A549 (cell line): ENCODE measurements at regions not wholly inside any gene's neighbourhood (a gene's known extent, or its start where the extent isn't known, plus 50 kb on each side); places are given as distances from the start of the nearest gene placed in this dataset.
"Not testable (repeated sequence)": the region's sequence is repeated elsewhere in the genome, so short reads cannot be mapped to it uniquely, and the experiment has no call there.

Experiments
- ATAC-seq, 2 experiments: fragments of 200-7000 bp in 1 of 2; fragments of >200 bp in 1 of 2; cut with Nextera tagmentation in 1 of 2; cut with Tn5 transposase in 1 of 2; 3 replicates each; pipeline versions ENCODE4 v1.8.0 to v1.9.1; 2018 to 2020; ENCODE audit warnings: mild to moderate bottlenecking in 1 of 2, moderate library complexity in 1 of 2
- CTCF ChIA-PET: fragments of 300-600 bp; sonication (Branson Sonifier 250); formaldehyde crosslinking; extraction: SDS; loops from one replicate; lab custom pipeline; 2021; ENCODE audit warnings: antibody characterized with exemption, inconsistent platforms; lab: Yijun Ruan, JAX
- POLR2A ChIA-PET: fragments of 350-600 bp; formaldehyde crosslinking; extraction: SDS; loops from one replicate; lab custom pipeline; 2021; ENCODE audit warnings: antibody characterized with exemption, inconsistent platforms; lab: Yijun Ruan, JAX
- DNase-seq, 2 experiments: peaks; one replicate each; pipeline versions ENCODE4 v3.0.0 to v3.0.0-alpha.2; 2011 to 2016; ENCODE audit warnings: low read depth in 1 of 2, low spot score in 1 of 2
- FAIRE-seq: peaks from 2 replicates; lab custom pipeline; 2011; peaks lifted over from hg19 to GRCh38; lab: Jason Lieb, UNC
- H3K27ac ChIP-seq, 2 experiments: fragments of >200 bp; sonication (Bioruptor Twin); formaldehyde crosslinking; 3 replicates each; pipeline ENCODE4 v1.5.1; 2016 to 2017
- H3K4me1 ChIP-seq: fragments of >200 bp; sonication (Bioruptor Twin); formaldehyde crosslinking; 3 replicates; pipeline ENCODE4 v1.6.1; 2016
- H3K4me2 ChIP-seq: fragments of >200 bp; sonication (Bioruptor Twin); formaldehyde crosslinking; 3 replicates; pipeline ENCODE4 v1.6.1; 2016
- H3K4me3 ChIP-seq: fragments of >200 bp; sonication (Bioruptor Twin); formaldehyde crosslinking; 3 replicates; pipeline ENCODE4 v1.5.1; 2016
- H3K9me3 ChIP-seq: fragments of >200 bp; sonication (Bioruptor Twin); formaldehyde crosslinking; 3 replicates; pipeline ENCODE4 v1.6.1; 2016
- BHLHE40 ChIP-seq: IDR thresholded peaks from 2 replicates; pipeline ENCODE4 v1.6.1; 2012; ENCODE audit warnings: low read depth, low read length, inconsistent platforms
- CBX2 ChIP-seq: fragments of 200-600 bp; sonication (generic); IDR thresholded peaks from 2 replicates; pipeline ENCODE4 v1.6.1; 2016; ENCODE audit warnings: low read depth, mild to moderate bottlenecking, borderline replicate concordance
- CHD4 ChIP-seq: fragments of 200-600 bp; sonication (generic); IDR thresholded peaks from 2 replicates; pipeline ENCODE4 v1.6.1; 2016; ENCODE audit warnings: antibody characterized with exemption, mild to moderate bottlenecking, borderline replicate concordance
- CTCF ChIP-seq: fragments of >200 bp; sonication (Bioruptor Twin); formaldehyde crosslinking; IDR thresholded peaks from 3 replicates; pipeline ENCODE4 v1.5.1; 2016
- FOXS1 ChIP-seq: fragments of 250-450 bp; sonication (Bioruptor Pico); IDR thresholded peaks from 2 replicates; pipeline ENCODE4 v1.5.0; 2020; ENCODE audit warnings: mild to moderate bottlenecking, moderate library complexity
- GATA3 ChIP-seq: IDR thresholded peaks from 2 replicates; pipeline ENCODE4 v1.6.1; 2012; ENCODE audit warnings: borderline replicate concordance
- HOXB5 ChIP-seq: fragments of 250-450 bp; sonication (Bioruptor Pico); IDR thresholded peaks from 2 replicates; pipeline ENCODE4 v1.5.0; 2020; ENCODE audit warnings: mild to moderate bottlenecking, moderate library complexity
- MAFK ChIP-seq: fragments of 450-650 bp; IDR thresholded peaks from 2 replicates; pipeline ENCODE4 v1.6.1; 2014; ENCODE audit not compliant: partially characterized antibody
- MAZ ChIP-seq: fragments of 150-350 bp; IDR thresholded peaks from 2 replicates; pipeline ENCODE4 v1.6.1; 2014; ENCODE audit warnings: antibody characterized with exemption, low read depth, low read length, borderline replicate concordance
- NFE2L2 ChIP-seq: fragments of 150-350 bp; conservative IDR thresholded peaks from 2 replicates; pipeline ENCODE4 v1.6.1; 2014; ENCODE audit warnings: low read length
- NR3C1 ChIP-seq: fragments of >200 bp; sonication (Bioruptor Twin); formaldehyde crosslinking; IDR thresholded peaks from 3 replicates; pipeline ENCODE4 v1.6.1; 2017
- RAD21 ChIP-seq, 2 experiments: fragments of >200 bp in 1 of 2; sonication (Bioruptor Twin) in 1 of 2; formaldehyde crosslinking in 1 of 2; IDR thresholded peaks in 1 of 2; conservative IDR thresholded peaks in 1 of 2; 2 replicates in 1 of 2; 3 replicates in 1 of 2; pipeline ENCODE4 v1.6.1; 2012 to 2018; ENCODE audit warnings: inconsistent platforms in 1 of 2
- RARB ChIP-seq: fragments of 250-450 bp; sonication (Bioruptor Pico); IDR thresholded peaks from 2 replicates; pipeline ENCODE4 v1.8.0; 2021; ENCODE audit warnings: mild to moderate bottlenecking, moderate library complexity
- RCOR1 ChIP-seq: fragments of 150-350 bp; IDR thresholded peaks from 2 replicates; pipeline ENCODE4 v1.6.1; 2014; ENCODE audit warnings: antibody characterized with exemption, low read length, low read depth
- RNF2 ChIP-seq: fragments of 200-600 bp; sonication (generic); IDR thresholded peaks from 2 replicates; pipeline ENCODE4 v1.6.1; 2016; ENCODE audit warnings: low read depth, mild to moderate bottlenecking, antibody characterized with exemption, moderate library complexity, borderline replicate concordance
- ZNF302 ChIP-seq: fragments of 250-450 bp; sonication (Bioruptor Pico); IDR thresholded peaks from 2 replicates; pipeline ENCODE4 v1.9.0; 2021; ENCODE audit warnings: inconsistent platforms, mild to moderate bottlenecking, moderate library complexity
- WGBS: methylation state at CpG from one replicate; pipeline ENCODE4 v1.1.6; 2017; ENCODE audit errors: missing lambda C conversion rate; 5-methylcytosine and 5-hydroxymethylcytosine counted together
- TF ChIP-seq, protein P1 (sequence below): fragments of 450-650 bp; IDR thresholded peaks from 2 replicates; pipeline ENCODE4 v1.6.1; 2014; ENCODE audit warnings: antibody characterized with exemption
- TF ChIP-seq, protein P2 (sequence below): fragments of 250-450 bp; sonication (Bioruptor Pico); IDR thresholded peaks from 2 replicates; pipeline ENCODE4 v1.5.0; 2020; ENCODE audit warnings: low read depth, mild to moderate bottlenecking, moderate library complexity
- TF ChIP-seq, protein P3 (sequence below): fragments of 250-450 bp; sonication (Bioruptor Pico); IDR thresholded peaks from 2 replicates; pipeline ENCODE4 v1.5.0; 2021; ENCODE audit warnings: mild to moderate bottlenecking, moderate library complexity, borderline replicate concordance
- TF ChIP-seq, protein P4 (sequence below): IDR thresholded peaks from 2 replicates; pipeline ENCODE4 v1.6.1; 2012
- TF ChIP-seq, protein P5 (sequence below): IDR thresholded peaks from 2 replicates; pipeline ENCODE4 v1.6.1; 2012; ENCODE audit warnings: low read depth, borderline replicate concordance

DNA sequence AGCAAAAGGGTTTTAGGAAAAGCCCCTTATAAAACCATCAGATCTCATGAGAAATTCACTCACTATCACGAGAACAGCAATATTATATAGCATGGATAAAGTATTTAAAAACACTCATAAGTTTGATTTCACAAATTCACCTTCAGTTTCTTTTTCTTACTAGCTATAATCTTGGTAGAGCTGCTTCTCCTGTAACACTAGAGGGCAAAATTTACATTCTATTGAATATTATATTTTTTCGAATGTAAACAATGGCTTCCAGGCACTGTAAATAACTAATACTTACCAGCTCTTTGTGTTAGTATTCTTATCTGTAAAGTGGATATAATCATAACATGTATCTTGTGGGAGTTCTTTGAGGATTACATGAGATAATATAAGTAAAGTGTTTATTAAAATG lies 259.6 kb downstream of the CCER1 start:
- no peak; a peak in 1 of 6 replicates for ATAC-seq
- Histone ChIP-seq H3K4me3 (no peak overlapping the region), H3K27ac (no peak overlapping the region), H3K9me3 (no peaks in the 10 kb centered on the region), H3K4me2 (no peak overlapping the region), H3K4me1 (no peaks in the 10 kb centered on the region)
- POLR2A ChIA-PET, result no interaction called here
- no peak for FAIRE-seq
- CTCF ChIA-PET, result no interaction called here
- TF ChIP-seq RAD21 (conservative IDR thresholded peaks at IDR 0.05 in 1 of 2, IDR thresholded peaks at IDR 0.05 in 1 of 2), result 0 out of 5 replicates have a peak, but pooled peaks of 1 of the 2 experiments have one; percentile 8
- TF ChIP-seq, protein P1, sequence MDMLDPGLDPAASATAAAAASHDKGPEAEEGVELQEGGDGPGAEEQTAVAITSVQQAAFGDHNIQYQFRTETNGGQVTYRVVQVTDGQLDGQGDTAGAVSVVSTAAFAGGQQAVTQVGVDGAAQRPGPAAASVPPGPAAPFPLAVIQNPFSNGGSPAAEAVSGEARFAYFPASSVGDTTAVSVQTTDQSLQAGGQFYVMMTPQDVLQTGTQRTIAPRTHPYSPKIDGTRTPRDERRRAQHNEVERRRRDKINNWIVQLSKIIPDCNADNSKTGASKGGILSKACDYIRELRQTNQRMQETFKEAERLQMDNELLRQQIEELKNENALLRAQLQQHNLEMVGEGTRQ, result no peak
- DNase-seq, result no peak
- WGBS, result 34% methylated on average over 2 of the region's 2 CpGs

DNA sequence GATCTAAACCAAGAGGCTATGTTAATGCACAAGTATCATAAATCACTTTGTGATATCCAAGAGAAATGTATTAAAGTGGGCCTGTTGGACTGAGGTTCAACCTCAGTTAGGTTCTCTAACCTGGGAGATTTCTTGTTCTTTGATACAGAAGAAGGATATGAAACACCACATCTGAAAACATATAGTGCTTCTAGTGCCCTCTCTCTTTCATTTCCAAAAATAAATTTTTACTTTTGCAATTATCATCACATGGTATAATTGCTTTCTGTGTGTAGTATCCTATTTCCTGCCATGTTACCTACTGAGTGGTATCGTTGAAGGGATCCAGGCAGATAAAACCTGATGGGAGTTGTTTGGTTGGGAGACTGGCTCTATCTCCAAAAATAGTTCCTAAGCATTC lies 264.9 kb downstream of the CCER1 start:
- WGBS, result 71% methylated on average over 1 of the region's 1 CpG
- H3K4me3 ChIP-seq, result no peak overlapping the region
- TF ChIP-seq RARB (CRISPR knock-in tag) (no peak), MAZ (no peak), ZNF302 (CRISPR knock-in tag) (no peak), NR3C1 (no peak), NFE2L2 (no peak), BHLHE40 (no peak), CBX2 (no peak), RCOR1 (no peak), GATA3 (no peak), FOXS1 (CRISPR knock-in tag) (no peak), HOXB5 (CRISPR knock-in tag) (no peak), MAFK (no peak), RNF2 (no peak), CHD4 (no peak), CTCF (no peak)
- TF ChIP-seq, protein P2, sequence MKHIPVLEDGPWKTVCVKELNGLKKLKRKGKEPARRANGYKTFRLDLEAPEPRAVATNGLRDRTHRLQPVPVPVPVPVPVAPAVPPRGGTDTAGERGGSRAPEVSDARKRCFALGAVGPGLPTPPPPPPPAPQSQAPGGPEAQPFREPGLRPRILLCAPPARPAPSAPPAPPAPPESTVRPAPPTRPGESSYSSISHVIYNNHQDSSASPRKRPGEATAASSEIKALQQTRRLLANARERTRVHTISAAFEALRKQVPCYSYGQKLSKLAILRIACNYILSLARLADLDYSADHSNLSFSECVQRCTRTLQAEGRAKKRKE (CRISPR knock-in tag), result no peak
- TF ChIP-seq, protein P3, sequence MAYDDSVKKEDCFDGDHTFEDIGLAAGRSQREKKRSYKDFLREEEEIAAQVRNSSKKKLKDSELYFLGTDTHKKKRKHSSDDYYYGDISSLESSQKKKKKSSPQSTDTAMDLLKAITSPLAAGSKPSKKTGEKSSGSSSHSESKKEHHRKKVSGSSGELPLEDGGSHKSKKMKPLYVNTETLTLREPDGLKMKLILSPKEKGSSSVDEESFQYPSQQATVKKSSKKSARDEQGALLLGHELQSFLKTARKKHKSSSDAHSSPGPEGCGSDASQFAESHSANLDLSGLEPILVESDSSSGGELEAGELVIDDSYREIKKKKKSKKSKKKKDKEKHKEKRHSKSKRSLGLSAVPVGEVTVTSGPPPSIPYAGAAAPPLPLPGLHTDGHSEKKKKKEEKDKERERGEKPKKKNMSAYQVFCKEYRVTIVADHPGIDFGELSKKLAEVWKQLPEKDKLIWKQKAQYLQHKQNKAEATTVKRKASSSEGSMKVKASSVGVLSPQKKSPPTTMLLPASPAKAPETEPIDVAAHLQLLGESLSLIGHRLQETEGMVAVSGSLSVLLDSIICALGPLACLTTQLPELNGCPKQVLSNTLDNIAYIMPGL, result no peak
- TF ChIP-seq, protein P4, sequence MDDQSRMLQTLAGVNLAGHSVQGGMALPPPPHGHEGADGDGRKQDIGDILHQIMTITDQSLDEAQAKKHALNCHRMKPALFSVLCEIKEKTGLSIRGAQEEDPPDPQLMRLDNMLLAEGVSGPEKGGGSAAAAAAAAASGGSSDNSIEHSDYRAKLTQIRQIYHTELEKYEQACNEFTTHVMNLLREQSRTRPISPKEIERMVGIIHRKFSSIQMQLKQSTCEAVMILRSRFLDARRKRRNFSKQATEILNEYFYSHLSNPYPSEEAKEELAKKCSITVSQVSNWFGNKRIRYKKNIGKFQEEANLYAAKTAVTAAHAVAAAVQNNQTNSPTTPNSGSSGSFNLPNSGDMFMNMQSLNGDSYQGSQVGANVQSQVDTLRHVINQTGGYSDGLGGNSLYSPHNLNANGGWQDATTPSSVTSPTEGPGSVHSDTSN, result no peak
- TF ChIP-seq, protein P5, sequence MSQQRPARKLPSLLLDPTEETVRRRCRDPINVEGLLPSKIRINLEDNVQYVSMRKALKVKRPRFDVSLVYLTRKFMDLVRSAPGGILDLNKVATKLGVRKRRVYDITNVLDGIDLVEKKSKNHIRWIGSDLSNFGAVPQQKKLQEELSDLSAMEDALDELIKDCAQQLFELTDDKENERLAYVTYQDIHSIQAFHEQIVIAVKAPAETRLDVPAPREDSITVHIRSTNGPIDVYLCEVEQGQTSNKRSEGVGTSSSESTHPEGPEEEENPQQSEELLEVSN, result no peak
- H3K9me3 ChIP-seq, result no peaks in the 10 kb centered on the region
- POLR2A ChIA-PET, result no interaction called here
- DNase-seq, result no peak
- CTCF ChIA-PET, result no interaction called here
- no peak for ATAC-seq
- no peak overlapping the region for H3K4me2 ChIP-seq
- no peak overlapping the region for H3K27ac ChIP-seq
- no peak for FAIRE-seq
- H3K4me1 ChIP-seq, result no peaks in the 10 kb centered on the region

- FAIRE-seq, CTCF ChIA-PET, H3K4me1 ChIP-seq, H3K4me3 ChIP-seq, H3K27ac ChIP-seq, H3K9me3 ChIP-seq, POLR2A ChIA-PET, DNase-seq, ATAC-seq, H3K4me2 ChIP-seq: not testable (repeated sequence)
Observed at GRCh38 chr12:90687682-90688081, 267.3 kb downstream of the CCER1 start.
